ENCODE measurements at regions not wholly inside any gene's neighbourhood (a gene's known extent, or its start where the extent isn't known, plus 50 kb on each side); places are given as distances from the start of the nearest gene placed in this dataset.

DNA sequence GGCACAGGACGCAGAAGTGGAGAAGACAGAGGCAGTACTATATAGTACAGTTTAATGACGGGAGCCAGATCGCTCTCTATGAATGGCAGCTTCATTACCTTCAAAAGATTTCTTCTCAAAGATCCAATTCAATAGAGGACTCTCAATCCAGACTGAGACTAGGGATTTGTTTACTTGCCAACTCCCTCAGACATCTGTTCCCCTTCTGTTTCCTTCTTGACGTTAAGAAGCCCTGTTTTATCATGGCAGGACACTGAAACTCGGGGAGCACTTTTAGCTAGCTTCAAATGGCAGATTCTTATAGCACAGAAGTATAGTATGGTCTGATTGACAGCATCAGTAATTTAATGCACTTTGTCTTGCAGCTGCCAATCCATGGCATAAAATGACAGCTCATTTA, 747.3 kb upstream of the C9orf72 start:
- no peak for DNase-seq (ENCODE audit: low spot score in 2 of 2)
- no peaks in the 10 kb centered on the region for H3K27me3 ChIP-seq
- no peaks in the 10 kb centered on the region for H3K9me3 ChIP-seq
- H3K36me3 ChIP-seq: no peaks in the 10 kb centered on the region
- TF ChIP-seq, protein P1, sequence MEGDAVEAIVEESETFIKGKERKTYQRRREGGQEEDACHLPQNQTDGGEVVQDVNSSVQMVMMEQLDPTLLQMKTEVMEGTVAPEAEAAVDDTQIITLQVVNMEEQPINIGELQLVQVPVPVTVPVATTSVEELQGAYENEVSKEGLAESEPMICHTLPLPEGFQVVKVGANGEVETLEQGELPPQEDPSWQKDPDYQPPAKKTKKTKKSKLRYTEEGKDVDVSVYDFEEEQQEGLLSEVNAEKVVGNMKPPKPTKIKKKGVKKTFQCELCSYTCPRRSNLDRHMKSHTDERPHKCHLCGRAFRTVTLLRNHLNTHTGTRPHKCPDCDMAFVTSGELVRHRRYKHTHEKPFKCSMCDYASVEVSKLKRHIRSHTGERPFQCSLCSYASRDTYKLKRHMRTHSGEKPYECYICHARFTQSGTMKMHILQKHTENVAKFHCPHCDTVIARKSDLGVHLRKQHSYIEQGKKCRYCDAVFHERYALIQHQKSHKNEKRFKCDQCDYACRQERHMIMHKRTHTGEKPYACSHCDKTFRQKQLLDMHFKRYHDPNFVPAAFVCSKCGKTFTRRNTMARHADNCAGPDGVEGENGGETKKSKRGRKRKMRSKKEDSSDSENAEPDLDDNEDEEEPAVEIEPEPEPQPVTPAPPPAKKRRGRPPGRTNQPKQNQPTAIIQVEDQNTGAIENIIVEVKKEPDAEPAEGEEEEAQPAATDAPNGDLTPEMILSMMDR (IDR thresholded peaks at IDR 0.05): no peak
- H3K4me1 ChIP-seq: no peaks in the 10 kb centered on the region
- no peak overlapping the region for H3K4me3 ChIP-seq
- no peak overlapping the region for H3K27ac ChIP-seq
- intact Hi-C loops (cut with DNase I): no loop called here

DNA sequence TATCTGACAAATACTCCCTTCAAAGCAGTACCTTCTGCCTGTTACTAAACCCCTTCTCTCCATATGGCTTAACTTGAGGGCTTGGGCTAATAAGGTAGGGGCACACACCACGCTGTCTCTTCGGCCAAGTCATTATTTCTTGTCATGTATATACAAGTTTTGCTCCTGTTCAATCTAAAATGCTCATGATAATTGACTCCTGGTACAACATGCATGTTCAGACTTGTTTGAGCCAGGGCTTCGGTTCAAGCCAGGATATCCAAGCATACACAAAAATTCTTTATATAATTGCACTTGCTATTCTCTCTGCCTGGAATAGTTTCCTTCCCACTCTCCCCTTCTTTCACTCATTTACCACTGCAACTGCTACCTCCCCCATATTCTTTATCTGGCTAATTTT, 756.0 kb upstream of the C9orf72 start:
- Histone ChIP-seq H3K4me1 (no peaks in the 10 kb centered on the region), H3K4me3 (no peak overlapping the region), H3K9me3 (no peaks in the 10 kb centered on the region), H3K36me3 (no peaks in the 10 kb centered on the region), H3K27ac (no peak overlapping the region), H3K27me3 (no peaks in the 10 kb centered on the region)
- intact Hi-C loops (cut with DNase I): no loop called here
- TF ChIP-seq, protein P1 (IDR thresholded peaks at IDR 0.05): no peak
- DNase-seq (ENCODE audit: low spot score in 2 of 2): no peak

DNA sequence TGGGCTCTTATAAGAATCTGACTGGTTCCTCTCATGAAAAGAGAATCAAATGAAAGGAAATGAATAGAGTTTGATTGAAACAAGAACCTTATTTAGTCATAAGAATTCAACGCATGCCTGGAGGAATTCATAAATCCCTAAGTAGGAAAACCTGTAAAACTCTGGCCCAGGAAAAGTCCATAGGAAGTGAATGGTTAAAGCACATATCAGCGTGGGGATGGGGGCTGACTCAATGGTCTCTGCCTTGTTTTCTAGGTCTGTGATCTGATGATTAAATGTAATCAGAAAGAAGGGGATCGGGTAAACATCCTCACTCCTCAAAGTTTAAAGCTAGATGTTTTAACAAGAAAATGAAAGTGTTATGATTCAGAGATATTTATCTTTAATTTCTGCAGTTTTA, 759.4 kb upstream of the C9orf72 start:
- Histone ChIP-seq H3K4me3 (no peak overlapping the region), H3K27me3 (no peaks in the 10 kb centered on the region), H3K36me3 (no peaks in the 10 kb centered on the region), H3K27ac (no peak overlapping the region), H3K4me1 (no peaks in the 10 kb centered on the region), H3K9me3 (no peaks in the 10 kb centered on the region)
- intact Hi-C loops (cut with DNase I): no loop called here
- DNase-seq (ENCODE audit: low spot score in 2 of 2): no peak
- TF ChIP-seq, protein P1 (IDR thresholded peaks at IDR 0.05): no peak

DNA sequence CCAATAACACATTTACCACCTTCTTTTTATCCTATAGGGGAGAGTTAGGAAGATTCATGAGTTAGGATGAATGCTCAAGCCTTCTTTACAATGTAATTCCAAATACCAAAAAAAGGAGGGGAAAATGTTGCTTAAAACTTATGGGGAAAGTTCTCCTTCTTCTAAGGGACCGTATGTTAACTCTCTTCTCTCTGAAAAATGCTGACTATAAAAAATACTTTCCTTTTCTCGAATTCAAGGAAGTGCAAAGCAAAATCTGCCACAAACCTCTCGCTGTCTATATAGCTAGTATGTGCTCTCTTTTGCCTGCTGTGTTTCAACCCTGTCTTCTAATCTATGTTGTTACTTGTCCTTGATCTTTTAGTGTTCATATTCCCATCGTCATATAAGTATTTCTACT, 768.6 kb upstream of the C9orf72 start:
- H3K4me3 ChIP-seq: no peak overlapping the region
- H3K27me3 ChIP-seq: no peaks in the 10 kb centered on the region
- no peaks in the 10 kb centered on the region for H3K9me3 ChIP-seq
- H3K27ac ChIP-seq: no peak overlapping the region
- TF ChIP-seq, protein P1 (IDR thresholded peaks at IDR 0.05): no peak
- no peak for DNase-seq (ENCODE audit: low spot score in 2 of 2)
- H3K36me3 ChIP-seq: no peaks in the 10 kb centered on the region
- no peaks in the 10 kb centered on the region for H3K4me1 ChIP-seq
- intact Hi-C loops (cut with DNase I): no loop called here

DNA sequence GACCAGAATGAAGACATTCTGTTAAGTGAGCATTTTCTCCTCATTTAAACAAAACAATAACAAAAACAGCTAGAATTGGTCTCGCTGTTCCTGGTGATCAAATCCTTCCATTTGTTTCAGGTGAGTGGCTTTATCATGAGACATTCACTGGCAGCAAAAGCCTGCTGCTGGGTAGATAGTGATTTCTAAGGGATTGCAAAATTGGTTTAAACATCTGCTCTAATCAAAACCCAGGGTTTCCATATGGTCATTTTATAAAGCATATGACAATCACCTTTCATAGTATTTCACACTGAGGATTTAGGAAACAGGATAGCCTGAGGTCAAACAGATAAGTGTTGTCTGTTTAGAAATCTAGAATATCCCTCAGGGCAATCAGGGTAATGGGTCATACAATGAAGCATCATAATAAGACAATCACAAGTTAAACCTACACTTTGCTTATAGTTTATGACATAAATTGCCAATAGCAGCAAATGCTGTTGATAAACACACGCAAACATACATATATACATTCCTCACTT, 769.6 kb upstream of the C9orf72 start:
- Histone ChIP-seq H3K9me3 (no peaks in the 10 kb centered on the region), H3K27me3 (no peaks in the 10 kb centered on the region), H3K4me1 (no peaks in the 10 kb centered on the region), H3K4me3 (no peak overlapping the region), H3K27ac (no peak overlapping the region), H3K36me3 (no peaks in the 10 kb centered on the region)
- intact Hi-C loops (cut with DNase I): no loop called here
- TF ChIP-seq, protein P1 (IDR thresholded peaks at IDR 0.05): no peak
- no peak for DNase-seq (ENCODE audit: low spot score in 2 of 2)

DNA sequence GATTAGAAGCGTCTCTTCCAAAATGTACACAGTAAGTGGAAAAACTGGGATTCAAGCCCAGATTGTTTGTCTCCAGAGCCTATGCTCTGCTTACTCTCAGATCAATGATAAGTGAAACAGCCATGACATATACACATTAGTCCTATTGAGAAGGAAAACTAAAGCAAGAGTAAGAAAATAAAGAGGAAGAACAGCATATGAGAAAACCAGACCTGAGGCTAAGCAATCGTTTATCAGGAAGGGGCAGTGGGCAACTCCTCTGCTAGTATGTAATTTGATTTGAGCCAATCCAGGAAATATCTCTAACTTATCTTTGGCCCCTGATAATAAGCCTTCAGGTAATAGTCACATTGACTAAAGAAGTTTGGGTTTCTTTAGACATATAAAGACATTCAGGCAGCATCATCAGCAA, 789.9 kb upstream of the C9orf72 start:
- Histone ChIP-seq H3K9me3 (no peaks in the 10 kb centered on the region), H3K4me3 (no peak overlapping the region), H3K36me3 (no peaks in the 10 kb centered on the region), H3K27ac (no peak overlapping the region), H3K4me1 (no peaks in the 10 kb centered on the region), H3K27me3 (no peaks in the 10 kb centered on the region)
- no peak for DNase-seq (ENCODE audit: low spot score in 2 of 2)
- intact Hi-C loops (cut with DNase I): no loop called here
- TF ChIP-seq, protein P1 (IDR thresholded peaks at IDR 0.05): no peak

Measured in ascending aorta (tissue), 2 donors.